Stimulated activated naive CD4-positive, alpha-beta T cell treated with Interleukin-2 at 50 U/mL for 16 hours (primary cell): ENCODE measurements at regions not wholly inside any gene's neighbourhood (a gene's known extent, or its start where the extent isn't known, plus 50 kb on each side); places are given as distances from the start of the nearest gene placed in this dataset.

Source experiments
- DNase-seq: peaks from one replicate; lab custom pipeline; 2025; lab: John Stamatoyannopoulos, UW

- DNase-seq, result no peak
Measured at GRCh38 chr4:155564086-155564485, 102.6 kb upstream of the GUCY1A1 start.

- no peak for DNase-seq
Measured at GRCh38 chr4:155559915-155560314, 106.7 kb upstream of the GUCY1A1 start.

- no peak for DNase-seq
Measured at GRCh38 chr4:155552180-155552579, 114.5 kb upstream of the GUCY1A1 start.

- DNase-seq, result no peak
Measured at GRCh38 chr4:155548173-155548572, 118.5 kb upstream of the GUCY1A1 start.

GRCh38 chr4:155546451-155546850 is 120.2 kb upstream of the GUCY1A1 start:
- DNase-seq, result no peak

GRCh38 chr4:155545456-155545855 is 121.2 kb upstream of the GUCY1A1 start:
- no peak for DNase-seq

GRCh38 chr4:155544547-155544946 is 122.1 kb upstream of the GUCY1A1 start:
- no peak for DNase-seq

- DNase-seq, result no peak
Measured at GRCh38 chr4:155543126-155543765, 123.4 kb upstream of the GUCY1A1 start.

- DNase-seq, result no peak
Measured at GRCh38 chr4:155542415-155542814, 124.2 kb upstream of the GUCY1A1 start.

GRCh38 chr4:155541716-155542115 is 124.9 kb upstream of the GUCY1A1 start:
- no peak for DNase-seq

- no peak for DNase-seq
Measured at GRCh38 chr4:155540698-155541097, 126.0 kb upstream of the GUCY1A1 start.

GRCh38 chr4:155539746-155540145 is 126.9 kb upstream of the GUCY1A1 start:
- DNase-seq, result no peak

GRCh38 chr4:155535802-155536454 is 130.7 kb upstream of the GUCY1A1 start:
- DNase-seq, result no peak

- no peak for DNase-seq
Measured at GRCh38 chr4:155532373-155533085, 134.1 kb upstream of the GUCY1A1 start.

GRCh38 chr4:155530857-155531256 is 135.8 kb upstream of the GUCY1A1 start:
- no peak for DNase-seq

GRCh38 chr4:155530290-155530689 is 136.4 kb upstream of the GUCY1A1 start:
- no peak for DNase-seq

- no peak for DNase-seq
Measured at GRCh38 chr4:155529716-155530115, 136.9 kb upstream of the GUCY1A1 start.

GRCh38 chr4:155529272-155529671 is 137.4 kb upstream of the GUCY1A1 start:
- no peak for DNase-seq

GRCh38 chr4:155526452-155527169 is 140.0 kb upstream of the GUCY1A1 start:
- DNase-seq, result no peak

GRCh38 chr4:155524926-155525455 is 141.7 kb upstream of the GUCY1A1 start:
- no peak for DNase-seq

- no peak for DNase-seq
Measured at GRCh38 chr4:155523358-155523757, 143.3 kb upstream of the GUCY1A1 start.

GRCh38 chr4:155522201-155522600 is 144.4 kb upstream of the GUCY1A1 start:
- no peak for DNase-seq
